Pulmonary artery endothelial cell (primary cell): ENCODE measurements at regions not wholly inside any gene's neighbourhood (a gene's known extent, or its start where the extent isn't known, plus 50 kb on each side); places are given as distances from the start of the nearest gene placed in this dataset.

Experiments used
- DNase-seq: peaks from one replicate; pipeline ENCODE4 v3.0.0-alpha.2; 2011; ENCODE audit warnings: low read depth, low spot score

GRCh38 chr12:114783089-114783618, 99.2 kb upstream of the TBX3 start:
- no peak for DNase-seq

- no peak for DNase-seq
Observed at GRCh38 chr12:114780746-114781399, 96.9 kb upstream of the TBX3 start.

GRCh38 chr12:114779647-114780046, 95.7 kb upstream of the TBX3 start:
- no peak for DNase-seq

- DNase-seq, result no peak
Observed at GRCh38 chr12:114779186-114779585, 95.2 kb upstream of the TBX3 start.

GRCh38 chr12:114776731-114777442, 92.9 kb upstream of the TBX3 start:
- DNase-seq, result no peak

- no peak for DNase-seq
Observed at GRCh38 chr12:114774699-114775098, 90.7 kb upstream of the TBX3 start.

- DNase-seq, result no peak
Observed at GRCh38 chr12:114774197-114774596, 90.2 kb upstream of the TBX3 start.

GRCh38 chr12:114770323-114770722, 86.3 kb upstream of the TBX3 start:
- no peak for DNase-seq

GRCh38 chr12:114769634-114770033, 85.7 kb upstream of the TBX3 start:
- no peak for DNase-seq

GRCh38 chr12:114767906-114768722, 84.1 kb upstream of the TBX3 start:
- DNase-seq, result no peak

- DNase-seq, result no peak
Observed at GRCh38 chr12:114767084-114767760, 83.2 kb upstream of the TBX3 start.

GRCh38 chr12:114765960-114766691, 82.2 kb upstream of the TBX3 start:
- DNase-seq, result no peak

GRCh38 chr12:114764510-114764909, 80.5 kb upstream of the TBX3 start:
- no peak for DNase-seq

- DNase-seq, result no peak
Observed at GRCh38 chr12:114762490-114763110, 78.6 kb upstream of the TBX3 start.

- DNase-seq, result no peak
Observed at GRCh38 chr12:114760151-114760877, 76.3 kb upstream of the TBX3 start.

GRCh38 chr12:114759635-114760034, 75.7 kb upstream of the TBX3 start:
- no peak for DNase-seq

GRCh38 chr12:114757684-114758325, 73.8 kb upstream of the TBX3 start:
- no peak for DNase-seq

GRCh38 chr12:114752217-114752616, 68.2 kb upstream of the TBX3 start:
- DNase-seq, result no peak

- no peak for DNase-seq
Observed at GRCh38 chr12:114751712-114752111, 67.7 kb upstream of the TBX3 start.
